Stimulated activated CD4-positive, alpha-beta T cell treated with anti-CD3 and anti-CD28 coated beads, Interleukin-15, amount 100 ng/mL, for 1 hour (primary cell): ENCODE measurements at regions not wholly inside any gene's neighbourhood (a gene's known extent, or its start where the extent isn't known, plus 50 kb on each side); places are given as distances from the start of the nearest gene placed in this dataset.
"Not testable (repeated sequence)": the region's sequence is repeated elsewhere in the genome, so short reads cannot be mapped to it uniquely, and the experiment has no call there.

Source experiments
- DNase-seq, 2 donors: peaks; one replicate each; pipeline ENCODE4 v3.0.0-alpha.2; 2020; ENCODE audit warnings: low read depth in 1 of 2, low spot score in 1 of 2

- DNase-seq, result no peak
Measured at GRCh38 chr7:4319280-4319679, 362.8 kb upstream of the FOXK1 start.

DNA sequence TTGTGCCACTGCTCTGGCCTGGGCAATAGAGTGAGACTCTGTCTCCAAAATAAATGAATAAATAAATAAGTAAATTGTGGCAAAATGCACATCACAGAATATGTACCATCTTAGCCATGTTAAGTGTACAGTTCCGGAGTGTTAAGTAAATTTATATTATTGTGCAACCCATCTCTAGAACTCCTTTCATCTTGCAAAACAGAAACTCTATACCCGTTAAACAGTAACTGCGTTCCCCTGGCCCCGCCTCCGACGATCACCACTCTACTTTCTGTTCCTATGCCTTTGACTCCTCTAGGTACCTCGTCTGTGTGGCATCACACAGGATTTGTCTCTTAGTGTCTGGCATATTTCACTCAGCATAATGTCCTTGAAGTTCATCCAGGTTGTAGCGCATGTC, 356.4 kb upstream of the FOXK1 start:
- DNase-seq, result no peak

DNA sequence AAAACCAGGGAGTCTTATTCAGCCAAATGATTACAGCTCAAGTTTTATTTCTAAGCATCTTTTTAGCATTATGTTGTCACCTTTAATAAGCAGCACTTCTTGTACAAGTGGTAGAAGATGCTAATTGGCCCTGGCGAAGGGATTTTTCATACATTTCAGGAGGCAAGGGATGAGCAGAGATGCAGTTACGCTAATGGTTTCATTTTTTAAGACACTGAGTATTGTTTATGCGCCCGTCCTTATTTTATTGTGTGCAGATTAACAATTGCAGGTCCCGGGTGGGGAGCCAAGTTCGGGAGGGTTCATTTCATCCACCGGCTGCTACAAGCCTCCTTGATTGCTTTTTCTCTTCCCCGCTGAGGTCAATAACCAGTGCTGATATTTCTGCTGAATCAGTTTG, 350.4 kb upstream of the FOXK1 start:
- no peak for DNase-seq

DNA sequence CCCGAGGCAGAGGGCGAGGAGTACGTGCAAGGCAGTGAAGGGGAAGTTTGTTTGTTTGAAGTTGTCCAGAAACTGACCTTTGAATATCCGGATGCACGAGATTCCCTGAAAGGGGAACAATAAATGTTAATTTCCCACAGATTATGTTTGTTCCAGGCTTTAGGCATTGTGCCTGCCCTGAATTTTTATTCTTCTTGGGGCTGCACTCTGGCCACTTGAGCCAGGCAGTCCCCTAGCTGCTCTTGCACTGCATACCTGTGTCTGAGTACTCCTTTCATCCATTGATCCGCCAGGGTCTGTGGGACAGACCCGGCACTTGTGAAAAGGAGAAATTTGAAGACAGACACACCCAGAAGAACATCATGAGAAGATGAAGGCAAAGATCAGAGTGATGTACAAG, 343.5 kb upstream of the FOXK1 start:
- DNase-seq, result no peak

DNA sequence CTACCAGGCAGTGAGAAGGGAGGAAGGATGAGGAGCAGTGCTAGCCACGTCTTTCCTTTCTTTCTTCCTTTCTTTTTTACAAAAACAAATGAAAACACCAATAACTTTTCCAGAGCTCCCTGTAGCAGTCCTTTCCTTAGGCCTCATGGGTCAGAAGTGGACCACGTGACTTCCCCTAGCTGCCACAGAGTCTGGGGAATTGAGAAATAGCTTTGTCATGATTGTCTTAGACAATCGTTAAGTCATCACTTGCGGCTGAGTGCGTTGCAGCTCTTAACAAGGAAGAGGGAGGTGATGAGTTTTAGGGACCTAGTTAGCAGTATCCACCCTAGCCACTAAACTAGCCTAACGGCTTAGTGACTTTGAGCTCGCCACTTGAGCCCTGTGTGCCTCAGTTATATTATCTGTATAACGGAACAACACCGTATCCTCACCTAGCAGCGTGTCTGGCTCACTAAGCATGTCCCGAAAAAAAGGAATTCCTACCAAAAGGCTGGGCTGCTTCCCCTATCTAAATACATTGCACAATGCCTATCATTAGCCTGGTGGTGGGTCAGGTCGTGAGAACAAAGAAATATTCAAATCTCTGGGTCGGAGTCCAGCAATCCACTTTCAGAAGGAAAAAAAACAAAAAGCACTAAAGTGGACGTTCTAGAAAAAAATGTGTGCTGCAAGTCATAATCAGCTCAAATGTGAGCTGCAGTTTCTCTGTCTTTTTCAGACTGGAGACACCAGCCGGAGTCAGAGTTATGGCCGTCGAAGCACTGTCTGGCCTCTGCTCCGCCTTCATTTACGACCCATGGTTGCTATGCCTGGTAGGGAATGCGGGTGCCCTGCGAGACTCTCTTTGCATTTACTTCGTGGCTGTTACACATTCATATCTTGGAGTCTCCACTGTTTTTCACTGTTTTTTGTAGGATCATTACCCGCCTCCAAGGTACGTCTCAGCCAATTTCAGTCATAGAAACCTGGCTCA, 338.5 kb upstream of the FOXK1 start:
- no peak for DNase-seq

DNA sequence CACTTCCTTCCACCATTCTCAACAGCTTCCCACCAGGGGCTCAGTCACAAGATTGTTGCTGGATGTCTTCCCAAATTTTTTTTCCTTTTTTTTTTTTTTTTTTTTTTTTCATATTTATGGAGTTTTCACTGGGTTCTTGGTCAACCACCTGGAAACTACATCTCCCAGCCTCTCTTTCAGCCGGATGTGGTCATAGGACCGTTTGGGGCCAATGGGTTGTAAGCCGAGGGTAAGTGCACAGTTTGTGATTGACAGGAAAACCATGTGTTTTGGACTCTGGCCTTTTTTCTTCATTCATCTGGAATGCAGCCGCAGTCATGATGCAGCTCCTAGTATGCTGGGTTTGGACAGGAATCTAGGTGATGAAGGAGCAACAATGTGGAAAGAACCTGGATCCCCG, 337.1 kb upstream of the FOXK1 start:
- DNase-seq, result no peak

DNA sequence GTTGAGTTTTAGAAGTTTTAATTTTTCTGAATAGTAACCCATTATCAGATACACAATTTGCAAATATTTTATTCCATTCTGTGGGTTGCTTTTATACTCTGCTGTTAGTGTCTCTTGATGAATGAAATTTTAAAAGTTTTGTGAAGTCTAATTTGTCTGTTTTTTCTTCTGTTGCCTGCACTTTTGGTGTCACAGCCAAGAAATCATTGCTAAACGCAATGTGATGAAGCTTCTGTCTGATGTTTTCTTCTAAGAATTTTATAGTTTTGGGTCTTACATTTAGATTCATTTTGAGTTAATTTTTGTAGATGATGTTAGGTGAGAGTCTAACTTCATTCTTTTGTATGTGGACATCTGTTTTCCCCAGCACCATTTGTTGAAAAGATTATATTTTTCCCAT, 330.0 kb upstream of the FOXK1 start:
- DNase-seq, result no peak

GRCh38 chr7:4361774-4362173, 320.3 kb upstream of the FOXK1 start:
- no peak for DNase-seq

DNA sequence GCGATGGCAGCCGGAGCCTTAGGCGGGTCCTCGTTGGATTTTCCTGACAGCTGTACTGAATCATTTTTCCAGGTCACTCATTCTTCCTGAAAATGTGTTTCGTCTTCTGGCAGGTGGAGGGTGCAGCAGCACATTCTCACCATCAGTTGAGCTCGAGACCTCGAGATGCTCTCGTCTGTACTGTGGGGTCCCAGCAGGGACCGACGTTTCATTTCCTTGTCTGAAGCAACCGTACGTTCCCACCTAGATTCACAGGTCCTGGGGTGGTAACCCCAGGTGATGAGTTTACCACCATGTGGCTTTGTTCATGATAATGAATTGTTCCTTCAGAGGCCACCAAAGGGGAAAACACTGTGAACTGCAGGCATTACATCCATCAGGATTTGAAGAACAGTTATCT, 298.5 kb upstream of the FOXK1 start:
- DNase-seq, result no peak

GRCh38 chr7:4386190-4386589, 295.9 kb upstream of the FOXK1 start:
- DNase-seq, result no peak

DNA sequence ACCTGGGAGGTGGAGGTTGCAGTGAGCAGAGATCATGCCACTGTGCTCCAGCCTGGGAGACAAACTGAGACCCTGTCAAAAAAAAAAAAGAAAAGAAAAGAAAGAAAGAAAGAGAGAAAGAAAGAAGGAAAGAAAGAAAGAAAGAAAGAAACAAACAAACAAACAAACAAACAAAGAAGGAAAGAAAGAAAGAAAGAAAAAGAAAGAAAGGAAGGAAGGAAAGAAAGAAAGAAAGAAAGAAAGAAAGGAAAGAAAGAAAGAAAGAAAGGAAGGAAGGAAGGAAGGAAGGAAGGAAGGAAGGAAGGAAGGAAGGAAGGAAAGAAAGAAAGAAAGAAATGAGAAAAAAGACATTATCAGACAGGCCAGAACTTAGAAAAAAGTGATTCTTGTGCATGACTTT, 291.0 kb upstream of the FOXK1 start:
- DNase-seq, result not testable (repeated sequence)

GRCh38 chr7:4394736-4395135, 287.4 kb upstream of the FOXK1 start:
- DNase-seq, result no peak

DNA sequence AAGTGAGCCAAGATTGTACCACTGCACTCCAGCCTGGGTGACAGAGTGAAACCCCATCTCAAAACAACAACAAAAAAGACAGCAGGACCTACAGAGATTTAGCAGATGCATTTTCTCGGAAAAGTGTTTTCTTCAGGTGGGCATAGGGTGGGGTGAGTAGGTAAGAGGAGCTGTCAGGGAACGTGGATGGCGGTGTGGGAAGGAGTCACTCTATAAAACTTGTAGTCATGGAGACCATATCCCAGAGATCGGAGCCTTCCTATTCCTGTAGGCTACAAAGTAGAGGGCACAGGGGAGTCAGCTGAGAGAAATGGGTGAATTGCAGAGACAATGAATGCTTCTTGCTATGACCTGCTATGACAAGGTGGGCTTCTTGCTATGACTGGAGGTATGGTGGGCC, 283.0 kb upstream of the FOXK1 start:
- DNase-seq, result no peak

DNA sequence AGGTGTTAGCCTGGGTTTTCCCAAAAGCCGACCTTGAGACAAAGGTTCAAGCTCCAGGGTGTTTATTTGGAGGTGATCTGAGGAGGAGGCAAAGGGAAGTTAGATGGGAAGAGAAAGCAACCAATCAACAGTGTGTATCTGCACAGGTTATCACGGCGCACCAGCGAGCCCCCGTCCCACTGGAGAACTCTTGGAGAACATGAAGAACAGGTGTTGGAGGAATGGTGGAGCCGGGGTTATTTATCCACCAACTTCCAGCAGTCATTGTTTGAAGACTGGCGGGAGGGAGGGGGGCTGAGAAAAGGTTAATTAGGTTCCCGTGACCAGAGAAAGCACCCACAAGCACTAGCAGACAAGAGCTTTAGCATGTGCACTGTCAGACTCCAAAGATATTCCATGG, 282.5 kb upstream of the FOXK1 start:
- DNase-seq, result no peak

- no peak for DNase-seq
Measured at GRCh38 chr7:4406288-4407058, 275.6 kb upstream of the FOXK1 start.

DNA sequence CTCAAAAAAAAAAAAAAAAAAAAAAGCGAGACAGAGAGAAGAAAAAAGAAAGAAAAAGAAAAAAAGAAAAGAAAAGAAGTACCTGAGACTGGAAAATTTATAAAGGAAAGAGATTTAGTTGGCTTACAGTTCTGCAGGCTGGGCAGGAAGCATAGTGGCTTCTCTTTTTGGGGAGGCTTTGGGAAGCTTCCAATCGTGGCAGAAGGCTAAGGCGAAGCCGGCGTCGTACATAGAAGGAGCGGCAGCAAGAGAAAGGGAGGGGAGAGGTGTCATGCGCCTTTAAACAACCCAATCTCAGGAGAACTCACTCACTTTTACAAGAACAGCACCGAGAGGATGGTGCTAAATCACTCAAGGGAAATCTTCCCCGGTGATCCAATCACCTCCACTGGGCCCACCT, 272.1 kb upstream of the FOXK1 start:
- DNase-seq, result no peak

- no peak for DNase-seq
Measured at GRCh38 chr7:4416396-4417056, 265.6 kb upstream of the FOXK1 start.

- DNase-seq, result no peak
Measured at GRCh38 chr7:4428526-4428925, 253.6 kb upstream of the FOXK1 start.

DNA sequence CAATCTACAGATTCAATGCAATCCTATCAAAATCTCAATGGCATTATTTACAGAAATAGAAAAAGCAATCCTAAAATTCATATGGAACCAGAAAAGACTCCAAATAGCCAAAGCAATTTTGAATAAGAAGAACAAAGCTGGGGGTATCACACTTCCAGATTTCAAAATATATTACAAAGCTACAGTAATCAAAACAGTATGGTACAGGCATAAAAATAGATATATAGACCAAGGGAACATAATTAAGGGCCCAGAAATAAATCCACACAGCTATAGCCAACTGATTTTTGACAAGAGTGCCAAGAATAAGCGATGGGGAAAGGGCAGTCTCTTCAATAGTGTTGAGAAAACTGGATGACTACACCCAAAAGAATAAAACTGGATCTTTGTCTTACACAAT, 251.9 kb upstream of the FOXK1 start:
- DNase-seq, result no peak

- no peak for DNase-seq
Measured at GRCh38 chr7:4434306-4434705, 247.8 kb upstream of the FOXK1 start.

DNA sequence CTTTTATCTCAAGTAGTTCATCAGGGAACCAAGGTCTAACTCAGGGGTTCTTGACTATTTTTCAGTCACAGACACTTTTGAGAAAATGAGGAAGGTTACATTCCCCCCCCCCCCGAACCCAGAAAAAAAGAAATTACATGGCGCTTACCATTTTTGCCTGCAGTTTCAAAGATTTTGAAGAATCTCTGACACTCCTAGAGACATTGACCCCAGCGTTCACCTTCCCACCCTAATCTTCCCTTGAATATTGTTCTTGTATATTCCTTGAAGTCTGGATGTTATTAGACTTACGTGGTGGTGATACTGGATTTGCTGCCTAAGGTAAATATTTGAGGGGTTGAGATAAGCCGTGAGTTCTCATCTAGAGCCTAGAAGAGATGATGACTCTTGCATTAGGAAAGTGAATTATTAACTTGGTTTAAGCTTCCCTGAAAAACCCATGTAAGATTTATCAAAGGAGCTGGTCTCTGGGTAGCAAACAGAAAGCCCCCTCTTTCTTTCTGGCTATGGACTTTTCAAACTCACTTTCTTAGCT, 245.7 kb upstream of the FOXK1 start:
- DNase-seq, result no peak

- DNase-seq, result no peak
Measured at GRCh38 chr7:4436936-4437335, 245.2 kb upstream of the FOXK1 start.
